BJ (cell line): ENCODE measurements at regions not wholly inside any gene's neighbourhood (a gene's known extent, or its start where the extent isn't known, plus 50 kb on each side); places are given as distances from the start of the nearest gene placed in this dataset.

Source experiments
- CTCF ChIA-PET: fragments of 350-600 bp; formaldehyde crosslinking; extraction: SDS; loops from one replicate; lab custom pipeline; 2021; ENCODE audit warnings: antibody characterized with exemption, inconsistent platforms; lab: Yijun Ruan, JAX
- POLR2A ChIA-PET: fragments of 300-600 bp; sonication (Branson Sonifier 250); formaldehyde crosslinking; extraction: SDS; loops from one replicate; lab custom pipeline; 2021; ENCODE audit warnings: antibody characterized with exemption; lab: Charles Lee
- DNase-seq: peaks from one replicate; pipeline ENCODE4 v3.0.0-alpha.2; 2011; ENCODE audit warnings: low read depth
- H3K27me3 ChIP-seq: 2 replicates; pipeline ENCODE4 v1.6.0; 2011; ENCODE audit warnings: low read length; ENCODE audit not compliant: control insufficient read depth, insufficient read depth
- H3K36me3 ChIP-seq: 2 replicates; pipeline ENCODE4 v1.5.1; 2011; ENCODE audit warnings: low read length; ENCODE audit not compliant: control insufficient read depth, insufficient read depth
- H3K4me3 ChIP-seq: 2 replicates; pipeline ENCODE4 v1.5.1; 2011; ENCODE audit warnings: low read depth, mild to moderate bottlenecking, control low read depth, low read length
- TF ChIP-seq, protein P1 (sequence below): IDR thresholded peaks from 2 replicates; pipeline ENCODE4 v1.5.1; 2011; ENCODE audit warnings: low read depth, mild to moderate bottlenecking, control low read depth, inconsistent platforms, low read length, moderate library complexity; ENCODE audit not compliant: insufficient read depth

DNA sequence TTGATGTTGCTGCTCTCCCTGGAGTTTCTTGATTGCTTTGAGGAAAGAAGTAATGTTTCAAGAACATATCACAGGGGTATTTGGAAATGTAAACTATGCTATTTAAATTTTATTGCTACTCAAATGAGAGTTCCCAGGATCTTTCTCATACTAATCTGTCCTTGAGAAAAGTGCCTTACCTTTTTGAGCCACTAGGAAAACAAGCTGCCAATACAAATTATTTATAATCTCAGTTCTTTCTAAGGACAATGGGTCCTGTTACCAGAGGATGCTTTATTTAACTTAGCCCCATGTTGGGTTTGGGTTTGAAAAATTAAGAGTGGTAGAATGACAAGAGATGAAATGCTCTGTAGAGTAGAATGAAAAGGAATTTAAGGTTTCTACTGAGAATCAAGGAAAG, 258.2 kb upstream of the PRKD1 start:
- Histone ChIP-seq H3K27me3 (no peaks in the 10 kb centered on the region), H3K4me3 (no peak overlapping the region), H3K36me3 (no peaks in the 10 kb centered on the region)
- POLR2A ChIA-PET, result no interaction called here
- CTCF ChIA-PET, result interaction anchor here (1.0 to 1.4 kb wide), 2 partner anchors 9 to 56 kb away, joined by 3 read pairs; no protein-coding TSS in a partner anchor
- TF ChIP-seq, protein P1, sequence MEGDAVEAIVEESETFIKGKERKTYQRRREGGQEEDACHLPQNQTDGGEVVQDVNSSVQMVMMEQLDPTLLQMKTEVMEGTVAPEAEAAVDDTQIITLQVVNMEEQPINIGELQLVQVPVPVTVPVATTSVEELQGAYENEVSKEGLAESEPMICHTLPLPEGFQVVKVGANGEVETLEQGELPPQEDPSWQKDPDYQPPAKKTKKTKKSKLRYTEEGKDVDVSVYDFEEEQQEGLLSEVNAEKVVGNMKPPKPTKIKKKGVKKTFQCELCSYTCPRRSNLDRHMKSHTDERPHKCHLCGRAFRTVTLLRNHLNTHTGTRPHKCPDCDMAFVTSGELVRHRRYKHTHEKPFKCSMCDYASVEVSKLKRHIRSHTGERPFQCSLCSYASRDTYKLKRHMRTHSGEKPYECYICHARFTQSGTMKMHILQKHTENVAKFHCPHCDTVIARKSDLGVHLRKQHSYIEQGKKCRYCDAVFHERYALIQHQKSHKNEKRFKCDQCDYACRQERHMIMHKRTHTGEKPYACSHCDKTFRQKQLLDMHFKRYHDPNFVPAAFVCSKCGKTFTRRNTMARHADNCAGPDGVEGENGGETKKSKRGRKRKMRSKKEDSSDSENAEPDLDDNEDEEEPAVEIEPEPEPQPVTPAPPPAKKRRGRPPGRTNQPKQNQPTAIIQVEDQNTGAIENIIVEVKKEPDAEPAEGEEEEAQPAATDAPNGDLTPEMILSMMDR, result peak; percentile 15; the same call in 1 of the 2 replicates
- no peak for DNase-seq

DNA sequence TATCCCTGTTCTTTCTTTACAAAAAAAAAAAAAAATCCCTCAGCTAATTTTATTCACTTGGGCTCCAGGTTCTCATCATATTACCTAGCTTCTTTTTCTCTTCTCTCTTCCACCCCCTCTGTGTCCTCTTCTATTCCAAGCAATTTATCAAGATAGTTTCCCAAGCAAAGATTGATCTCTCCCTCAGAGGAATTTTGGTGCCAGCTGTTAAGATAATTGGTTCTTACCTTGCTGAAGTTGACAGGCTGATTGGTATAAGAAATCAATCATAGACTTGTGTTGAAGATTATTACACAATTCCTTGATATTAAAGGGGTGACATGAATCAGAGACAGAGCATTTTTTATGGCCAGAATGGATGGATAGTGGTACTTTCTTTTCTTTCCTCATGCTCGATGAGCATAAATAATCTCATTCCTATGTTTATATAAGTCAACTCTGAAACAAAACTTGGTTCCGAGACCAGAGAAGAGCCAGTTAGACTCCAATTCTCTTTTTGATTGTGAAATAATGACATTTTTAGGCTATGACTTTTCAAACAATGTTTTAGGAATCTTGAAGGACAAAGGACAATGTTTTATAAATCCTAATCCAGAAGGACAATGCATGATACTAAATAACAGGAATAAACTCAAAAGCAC, 264.1 kb upstream of the PRKD1 start:
- no peak for DNase-seq
- no peak overlapping the region for H3K4me3 ChIP-seq
- CTCF ChIA-PET, result no interaction called here
- H3K36me3 ChIP-seq, result no peaks in the 10 kb centered on the region
- TF ChIP-seq, protein P1, result no peak
- H3K27me3 ChIP-seq, result no peaks in the 10 kb centered on the region
- POLR2A ChIA-PET, result no interaction called here

DNA sequence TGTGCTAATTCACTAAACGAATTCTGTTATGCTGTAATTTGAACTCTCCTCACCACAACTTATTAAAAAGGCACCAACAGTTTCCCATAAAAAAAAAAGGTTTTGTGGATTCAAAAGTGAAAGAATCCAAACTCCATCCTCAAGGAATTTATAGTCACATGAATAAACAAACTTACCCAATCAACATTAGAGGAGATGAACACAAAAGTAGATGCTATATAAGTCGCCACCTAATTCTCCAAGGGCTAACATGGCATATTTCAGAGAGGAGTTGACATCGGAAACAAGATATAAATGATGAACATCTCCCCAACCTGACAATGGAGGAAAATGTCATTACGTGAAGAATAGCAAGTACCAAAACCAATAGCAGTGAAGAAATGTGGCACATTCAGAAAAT, 265.5 kb upstream of the PRKD1 start:
- Histone ChIP-seq H3K36me3 (no peaks in the 10 kb centered on the region), H3K4me3 (no peak overlapping the region), H3K27me3 (no peaks in the 10 kb centered on the region)
- POLR2A ChIA-PET, result interaction anchor here (0.6 kb wide), 2 partner anchors 63 to 677 kb away, joined by 3 to 8 read pairs; no protein-coding TSS in a partner anchor
- no peak for DNase-seq
- CTCF ChIA-PET, result no interaction called here
- TF ChIP-seq, protein P1, result no peak

DNA sequence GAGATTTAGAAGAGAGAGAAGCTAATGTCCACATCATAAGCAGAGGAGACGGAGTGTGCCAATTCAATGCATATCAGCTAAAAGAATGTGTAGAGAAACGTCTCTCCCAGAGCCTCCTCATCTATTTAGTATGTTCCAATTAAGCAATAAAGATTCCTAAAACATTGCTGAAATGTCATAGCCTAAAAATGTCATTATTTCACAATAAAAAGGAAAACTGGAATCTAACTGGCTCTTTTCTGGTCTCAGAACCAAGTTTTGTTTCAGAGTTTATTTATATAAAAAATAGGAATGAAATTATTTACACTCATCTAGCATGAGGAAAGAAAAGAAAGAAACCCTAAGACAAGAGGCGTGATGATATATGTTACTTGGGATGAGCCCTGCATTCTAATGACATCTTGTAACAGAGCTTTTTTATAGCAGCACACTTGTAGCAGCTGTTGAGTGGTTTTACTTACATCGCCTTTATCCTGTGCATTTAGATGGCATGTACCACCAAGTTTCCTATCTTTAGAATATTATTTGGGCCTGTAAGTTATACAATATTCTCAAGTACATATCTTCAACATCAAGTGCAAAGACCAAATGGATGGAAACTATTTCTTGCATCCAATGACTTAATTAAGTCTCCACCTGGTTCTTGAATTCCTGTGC, 266.3 kb upstream of the PRKD1 start:
- TF ChIP-seq, protein P1, result no peak
- DNase-seq, result peak; percentile 77
- Histone ChIP-seq H3K4me3 (no peak overlapping the region), H3K36me3 (no peaks in the 10 kb centered on the region), H3K27me3 (no peaks in the 10 kb centered on the region)
- ChIA-PET POLR2A (interaction anchor here (0.6 to 0.7 kb wide), 3 partner anchors 64 to 678 kb away, joined by 3 to 8 read pairs (median 3); no protein-coding TSS in a partner anchor), CTCF (no interaction called here)

DNA sequence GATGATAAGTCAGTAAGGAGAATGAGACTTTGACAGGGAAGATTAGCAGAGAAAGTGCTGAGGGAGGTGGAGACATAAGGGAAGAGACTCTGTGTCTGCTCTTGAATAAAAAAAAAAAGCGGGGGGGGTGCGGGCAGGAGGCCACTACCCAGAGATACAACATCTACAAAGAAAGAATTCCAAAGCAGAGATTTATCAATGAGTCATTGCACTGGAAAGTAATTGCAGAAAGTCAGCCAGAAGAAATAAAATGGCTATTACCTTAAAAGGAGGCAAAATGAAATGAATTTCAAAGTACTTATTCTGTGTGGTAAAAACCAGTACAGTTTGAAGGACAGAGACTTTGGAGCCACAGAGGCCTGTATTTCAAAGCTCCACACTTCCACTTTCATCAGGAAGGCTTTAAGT, 267.1 kb upstream of the PRKD1 start:
- DNase-seq, result peak; percentile 80
- H3K4me3 ChIP-seq, result no peak overlapping the region
- CTCF ChIA-PET, result interaction anchor here (0.6 kb wide), 1 partner anchor 32 kb away, joined by 3 read pairs; no protein-coding TSS in a partner anchor

More for the DNA sequence above, 267.1 kb upstream of the PRKD1 start:
- no peaks in the 10 kb centered on the region for H3K27me3 ChIP-seq
- POLR2A ChIA-PET, result no interaction called here
- no peaks in the 10 kb centered on the region for H3K36me3 ChIP-seq
- TF ChIP-seq, protein P1, result no peak
